Heart left ventricle (tissue), 13 donors: ENCODE measurements at regions not wholly inside any gene's neighbourhood (a gene's known extent, or its start where the extent isn't known, plus 50 kb on each side); places are given as distances from the start of the nearest gene placed in this dataset.

Experiments used
- POLR2A ChIP-seq, 2 donors: fragments of 450-650 bp; IDR thresholded peaks; one replicate each; pipeline ENCODE4 v1.6.1; 2017; ENCODE audit warnings: antibody characterized with exemption in 2 of 2, mild to moderate bottlenecking in 2 of 2, moderate library complexity in 2 of 2
- TF ChIP-seq, protein P1 (sequence below), 12 donors: fragments of 200-600 bp; sonication (generic) in 4 of 12; IDR thresholded peaks; one replicate each; pipeline versions ENCODE4 v1.5.0 to v1.8.0; 2018 to 2022; ENCODE audit warnings: antibody characterized with exemption in 12 of 12, mild to moderate bottlenecking in 5 of 12
- donor health status: ischemic (EF 13 %, LVEDD 7.1; RV severe dilation, severe dysfunction).
- donor health status: DM: no; HTN: yes; CAD: no.
- donor health status: DM: no; HTN: no; CAD: no.
- donor health status: ischemic (EF 25% LVEDD 6.9; RV normal size, moderate dysfunction).
- donor health status: ischemic (EF 25% LVEDD 5.7; RV mildly dilated, moderate dysfunction).
- donor health status: ischemic (EF 35%, LVEDD 5.7; RV mildly dilated, moderate dysfunction).
- donor health status: nonischemic (EF 11% LVEDD 7.7; RV severe dilation, severe dysfunction).
- donor health status: DM: yes; HTN: yes; CAD: no.
- donor health status: PGD.
- donor health status: ischemic (EF 29% LVEDD 5.4; RV normal size, mild dysfunction).
- donor health status: nonischemic (EF 23%, LVEDD 6.1; RV moderate dilation, normal function).

GRCh38 chr13:88507909-88508308, 836.7 kb downstream of the SLITRK5 start:
- no peak for TF ChIP-seq POLR2A (IDR thresholded peaks at IDR 0.05)
- TF ChIP-seq, protein P1, sequence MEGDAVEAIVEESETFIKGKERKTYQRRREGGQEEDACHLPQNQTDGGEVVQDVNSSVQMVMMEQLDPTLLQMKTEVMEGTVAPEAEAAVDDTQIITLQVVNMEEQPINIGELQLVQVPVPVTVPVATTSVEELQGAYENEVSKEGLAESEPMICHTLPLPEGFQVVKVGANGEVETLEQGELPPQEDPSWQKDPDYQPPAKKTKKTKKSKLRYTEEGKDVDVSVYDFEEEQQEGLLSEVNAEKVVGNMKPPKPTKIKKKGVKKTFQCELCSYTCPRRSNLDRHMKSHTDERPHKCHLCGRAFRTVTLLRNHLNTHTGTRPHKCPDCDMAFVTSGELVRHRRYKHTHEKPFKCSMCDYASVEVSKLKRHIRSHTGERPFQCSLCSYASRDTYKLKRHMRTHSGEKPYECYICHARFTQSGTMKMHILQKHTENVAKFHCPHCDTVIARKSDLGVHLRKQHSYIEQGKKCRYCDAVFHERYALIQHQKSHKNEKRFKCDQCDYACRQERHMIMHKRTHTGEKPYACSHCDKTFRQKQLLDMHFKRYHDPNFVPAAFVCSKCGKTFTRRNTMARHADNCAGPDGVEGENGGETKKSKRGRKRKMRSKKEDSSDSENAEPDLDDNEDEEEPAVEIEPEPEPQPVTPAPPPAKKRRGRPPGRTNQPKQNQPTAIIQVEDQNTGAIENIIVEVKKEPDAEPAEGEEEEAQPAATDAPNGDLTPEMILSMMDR (IDR thresholded peaks at IDR 0.05), result no peak
